Glutamatergic neuron (in vitro differentiated cells): ENCODE measurements at regions not wholly inside any gene's neighbourhood (a gene's known extent, or its start where the extent isn't known, plus 50 kb on each side); places are given as distances from the start of the nearest gene placed in this dataset.

Source experiments
- DNase-seq: peaks from one replicate; pipeline ENCODE4 v3.0.0; 2022
- H3K27ac Mint-ChIP-seq: one replicate; pipeline ENCODE4 v1.8.0; 2020; ENCODE audit warnings: mild to moderate bottlenecking, mixed read lengths, inconsistent platforms; ENCODE audit not compliant: unreplicated experiment
- H3K27me3 Mint-ChIP-seq: one replicate; pipeline ENCODE4 v1.8.0; 2020; ENCODE audit warnings: mild to moderate bottlenecking, moderate library complexity, mixed read lengths, inconsistent platforms; ENCODE audit not compliant: unreplicated experiment
- H3K36me3 Mint-ChIP-seq: one replicate; pipeline ENCODE4 v1.8.0; 2020; ENCODE audit warnings: mild to moderate bottlenecking, mixed read lengths, inconsistent platforms; ENCODE audit not compliant: unreplicated experiment
- H3K4me1 Mint-ChIP-seq: one replicate; pipeline ENCODE4 v1.8.0; 2020; ENCODE audit warnings: mild to moderate bottlenecking, low read depth, mixed read lengths, inconsistent platforms; ENCODE audit not compliant: unreplicated experiment
- H3K4me3 Mint-ChIP-seq: one replicate; pipeline ENCODE4 v1.8.0; 2020; ENCODE audit warnings: mild to moderate bottlenecking, mixed read lengths, inconsistent platforms; ENCODE audit not compliant: unreplicated experiment
- H3K9me3 Mint-ChIP-seq: one replicate; pipeline ENCODE4 v1.8.0; 2020; ENCODE audit warnings: mild to moderate bottlenecking, moderate library complexity, mixed read lengths, inconsistent platforms; ENCODE audit not compliant: unreplicated experiment
- TF ChIP-seq, protein P1 (sequence below): fragments of 200-600 bp; sonication (generic); IDR thresholded peaks from one replicate; pipeline ENCODE4 v1.5.0; 2021; ENCODE audit not compliant: partially characterized antibody, unreplicated experiment

- TF ChIP-seq, protein P1, sequence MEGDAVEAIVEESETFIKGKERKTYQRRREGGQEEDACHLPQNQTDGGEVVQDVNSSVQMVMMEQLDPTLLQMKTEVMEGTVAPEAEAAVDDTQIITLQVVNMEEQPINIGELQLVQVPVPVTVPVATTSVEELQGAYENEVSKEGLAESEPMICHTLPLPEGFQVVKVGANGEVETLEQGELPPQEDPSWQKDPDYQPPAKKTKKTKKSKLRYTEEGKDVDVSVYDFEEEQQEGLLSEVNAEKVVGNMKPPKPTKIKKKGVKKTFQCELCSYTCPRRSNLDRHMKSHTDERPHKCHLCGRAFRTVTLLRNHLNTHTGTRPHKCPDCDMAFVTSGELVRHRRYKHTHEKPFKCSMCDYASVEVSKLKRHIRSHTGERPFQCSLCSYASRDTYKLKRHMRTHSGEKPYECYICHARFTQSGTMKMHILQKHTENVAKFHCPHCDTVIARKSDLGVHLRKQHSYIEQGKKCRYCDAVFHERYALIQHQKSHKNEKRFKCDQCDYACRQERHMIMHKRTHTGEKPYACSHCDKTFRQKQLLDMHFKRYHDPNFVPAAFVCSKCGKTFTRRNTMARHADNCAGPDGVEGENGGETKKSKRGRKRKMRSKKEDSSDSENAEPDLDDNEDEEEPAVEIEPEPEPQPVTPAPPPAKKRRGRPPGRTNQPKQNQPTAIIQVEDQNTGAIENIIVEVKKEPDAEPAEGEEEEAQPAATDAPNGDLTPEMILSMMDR: no peak
- H3K9me3 Mint-ChIP-seq: no peaks in the 10 kb centered on the region
- no peak overlapping the region for H3K27ac Mint-ChIP-seq
- no peaks in the 10 kb centered on the region for H3K27me3 Mint-ChIP-seq
- DNase-seq: no peak
- H3K4me3 Mint-ChIP-seq: no peak overlapping the region
- H3K4me1 Mint-ChIP-seq: no peaks in the 10 kb centered on the region
- no peaks in the 10 kb centered on the region for H3K36me3 Mint-ChIP-seq
Observed at GRCh38 chr2:150351922-150352321, 135.5 kb downstream of the RND3 start.

GRCh38 chr2:150350500-150350899, 137.0 kb downstream of the RND3 start:
- DNase-seq: no peak
- Mint-ChIP-seq H3K27me3 (peaks cover 2% of the 10 kb centered on the region), H3K27ac (no peak overlapping the region), H3K4me1 (no peaks in the 10 kb centered on the region), H3K4me3 (no peak overlapping the region), H3K9me3 (no peaks in the 10 kb centered on the region), H3K36me3 (no peaks in the 10 kb centered on the region)
- TF ChIP-seq, protein P1: no peak

- DNase-seq: no peak
- Mint-ChIP-seq H3K9me3 (no peaks in the 10 kb centered on the region), H3K4me1 (no peaks in the 10 kb centered on the region), H3K4me3 (no peak overlapping the region), H3K27ac (no peak overlapping the region), H3K36me3 (no peaks in the 10 kb centered on the region), H3K27me3 (peaks cover 2% of the 10 kb centered on the region)
- TF ChIP-seq, protein P1: no peak
Observed at GRCh38 chr2:150346806-150347205, 140.7 kb downstream of the RND3 start.

DNA sequence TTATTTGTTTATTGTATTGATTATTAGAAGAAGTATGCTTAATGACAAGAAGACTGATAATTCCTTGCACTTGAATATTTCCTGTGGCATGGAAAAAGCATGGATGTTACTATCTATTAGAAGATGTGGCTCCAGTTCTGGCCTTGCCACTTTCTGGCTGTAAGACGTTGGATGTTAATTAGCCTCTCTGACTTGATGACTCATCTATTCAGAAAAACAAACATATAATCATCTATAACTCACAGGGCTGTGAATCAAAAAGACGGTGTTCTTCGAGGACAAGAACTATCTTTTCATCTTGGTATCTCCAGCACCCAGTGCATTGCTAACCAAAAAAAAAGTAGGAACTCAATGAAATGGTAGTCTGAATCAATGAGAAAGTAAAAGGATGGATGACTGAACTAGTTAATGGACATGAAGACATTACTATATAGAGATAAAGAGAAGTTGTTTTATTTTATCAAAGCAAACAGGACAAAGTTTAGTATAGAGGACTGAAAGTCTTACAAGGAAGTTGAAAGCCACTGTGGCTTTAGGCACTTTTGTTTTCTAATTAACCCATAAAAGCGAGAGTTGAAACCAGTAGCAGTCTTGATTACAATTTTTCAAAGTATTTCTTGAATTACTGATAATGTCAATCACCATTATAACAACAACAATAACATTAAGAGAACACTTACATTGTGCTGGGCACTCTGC, 145.3 kb downstream of the RND3 start:
- H3K9me3 Mint-ChIP-seq: no peaks in the 10 kb centered on the region
- no peak for DNase-seq
- peaks cover 2% of the 10 kb centered on the region for H3K27me3 Mint-ChIP-seq
- peaks cover 4% of the 10 kb centered on the region for H3K4me1 Mint-ChIP-seq
- no peak overlapping the region for H3K4me3 Mint-ChIP-seq
- H3K36me3 Mint-ChIP-seq: no peaks in the 10 kb centered on the region
- H3K27ac Mint-ChIP-seq: no peak overlapping the region
- TF ChIP-seq, protein P1: no peak

GRCh38 chr2:150339951-150340350, 147.5 kb downstream of the RND3 start:
- TF ChIP-seq, protein P1: no peak
- no peak overlapping the region for H3K4me3 Mint-ChIP-seq
- H3K27me3 Mint-ChIP-seq: no peaks in the 10 kb centered on the region
- DNase-seq: no peak
- H3K36me3 Mint-ChIP-seq: no peaks in the 10 kb centered on the region
- H3K27ac Mint-ChIP-seq: no peak overlapping the region
- no peaks in the 10 kb centered on the region for H3K9me3 Mint-ChIP-seq
- H3K4me1 Mint-ChIP-seq: peaks cover 4% of the 10 kb centered on the region
